ENCODE measurements at regions not wholly inside any gene's neighbourhood (a gene's known extent, or its start where the extent isn't known, plus 50 kb on each side); places are given as distances from the start of the nearest gene placed in this dataset.

DNA sequence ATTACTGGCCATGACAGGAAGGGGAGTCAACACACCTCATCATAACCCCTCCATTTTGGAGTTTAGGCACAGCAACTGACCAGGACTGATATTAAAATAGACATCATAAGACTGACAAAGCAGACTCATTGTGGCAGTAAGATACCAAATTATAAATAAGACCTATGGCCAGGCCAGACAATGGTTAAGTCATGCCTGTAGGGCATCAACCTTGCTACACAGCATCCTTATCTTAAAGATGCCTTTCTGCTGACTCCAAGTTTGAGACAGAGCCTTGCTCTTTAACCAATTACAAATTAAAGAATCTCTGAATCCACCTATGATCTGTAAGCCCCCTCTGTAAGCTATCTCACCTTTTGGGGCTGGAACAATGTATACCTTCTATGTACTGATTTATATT is 65.5 kb downstream of the VCX2 start:
- no peaks in the 10 kb centered on the region for H3K36me3 Mint-ChIP-seq (ENCODE audit: insufficient read depth)
- ATAC-seq (replicated peaks) (no peak), DNase-seq (no peak)
- no peak overlapping the region for H3K4me3 Mint-ChIP-seq
- H3K27me3 Mint-ChIP-seq: no peaks in the 10 kb centered on the region
- no peaks in the 10 kb centered on the region for H3K9me3 Mint-ChIP-seq
- H3K27ac Mint-ChIP-seq: no peak overlapping the region
- no peaks in the 10 kb centered on the region for H3K4me1 Mint-ChIP-seq (ENCODE audit: low read depth in 2 of 2)

DNA sequence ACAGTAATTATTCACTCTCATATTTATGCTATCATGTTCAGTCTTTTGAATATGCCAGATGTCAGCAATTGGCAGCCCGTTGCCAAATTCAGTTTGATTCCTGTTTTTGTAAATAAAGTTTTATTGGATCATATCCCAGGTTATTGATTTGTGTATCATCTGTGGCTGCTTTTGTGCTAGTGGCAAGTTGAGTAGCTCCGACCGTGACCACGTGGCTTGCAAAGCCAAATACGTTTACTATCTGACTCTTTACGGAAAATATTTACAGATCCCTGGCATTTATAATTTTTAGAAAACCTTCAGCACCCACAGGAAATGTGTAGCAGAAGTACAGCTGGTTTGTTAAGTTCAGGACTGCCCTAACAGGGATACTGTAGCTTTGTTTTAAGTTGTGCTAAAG is 67.4 kb downstream of the VCX2 start:
- DNase-seq: no peak
- ATAC-seq (replicated peaks): no peak
- no peaks in the 10 kb centered on the region for H3K36me3 Mint-ChIP-seq (ENCODE audit: insufficient read depth)
- no peaks in the 10 kb centered on the region for H3K27me3 Mint-ChIP-seq
- H3K27ac Mint-ChIP-seq: no peak overlapping the region
- no peaks in the 10 kb centered on the region for H3K9me3 Mint-ChIP-seq
- H3K4me3 Mint-ChIP-seq: no peak overlapping the region
- H3K4me1 Mint-ChIP-seq (ENCODE audit: low read depth in 2 of 2): no peaks in the 10 kb centered on the region

DNA sequence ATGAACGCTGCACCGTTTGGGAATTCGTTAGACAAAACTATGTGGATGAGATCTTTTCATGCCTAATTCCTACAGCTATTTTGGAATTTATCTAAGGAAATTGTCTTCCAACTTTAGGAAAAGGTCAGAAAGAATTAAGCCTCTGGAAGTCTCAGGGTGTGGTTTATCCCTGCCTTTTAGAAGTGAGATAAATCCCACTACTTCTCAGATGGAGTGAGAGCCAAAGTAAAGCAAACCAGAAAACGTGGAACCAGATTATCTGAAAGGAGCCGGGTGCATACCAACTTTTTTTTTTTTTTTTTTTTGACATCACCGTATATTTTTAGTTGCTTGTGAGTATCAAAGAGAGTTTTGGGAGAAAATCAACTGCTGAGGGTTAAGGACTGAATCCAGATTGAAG is 79.6 kb downstream of the VCX2 start:
- H3K4me3 Mint-ChIP-seq: no peak overlapping the region
- no peaks in the 10 kb centered on the region for H3K9me3 Mint-ChIP-seq

DNA sequence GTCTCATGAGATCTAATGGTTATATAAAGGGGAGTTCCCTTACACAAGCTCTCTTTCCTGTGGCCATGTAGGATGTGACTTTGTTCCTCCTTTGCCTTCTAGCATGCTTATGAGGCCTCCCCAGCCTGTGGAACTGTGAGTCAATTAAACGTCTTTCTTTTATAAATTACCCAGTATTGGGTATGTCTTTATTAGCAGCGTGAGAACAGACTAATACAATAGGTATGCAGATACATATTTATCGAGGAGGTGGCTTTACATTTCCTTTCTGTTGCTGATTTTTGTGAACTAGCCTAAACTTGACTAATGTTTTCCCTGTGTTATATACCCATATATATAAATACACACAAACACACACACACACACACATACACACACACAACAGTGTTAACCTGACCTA is 80.2 kb downstream of the VCX2 start:
- peaks cover 0 to 3% of the 10 kb centered on the region in 2 donors for H3K4me1 Mint-ChIP-seq (ENCODE audit: low read depth in 2 of 2)

More for the DNA sequence above, 79.6 kb downstream of the VCX2 start:
- ATAC-seq (replicated peaks) (no peak), DNase-seq (no peak)
- Mint-ChIP-seq H3K36me3 (ENCODE audit: insufficient read depth) (no peaks in the 10 kb centered on the region), H3K27ac (no peak overlapping the region), H3K27me3 (no peaks in the 10 kb centered on the region), H3K4me1 (ENCODE audit: low read depth in 2 of 2) (no peaks in the 10 kb centered on the region)

DNA sequence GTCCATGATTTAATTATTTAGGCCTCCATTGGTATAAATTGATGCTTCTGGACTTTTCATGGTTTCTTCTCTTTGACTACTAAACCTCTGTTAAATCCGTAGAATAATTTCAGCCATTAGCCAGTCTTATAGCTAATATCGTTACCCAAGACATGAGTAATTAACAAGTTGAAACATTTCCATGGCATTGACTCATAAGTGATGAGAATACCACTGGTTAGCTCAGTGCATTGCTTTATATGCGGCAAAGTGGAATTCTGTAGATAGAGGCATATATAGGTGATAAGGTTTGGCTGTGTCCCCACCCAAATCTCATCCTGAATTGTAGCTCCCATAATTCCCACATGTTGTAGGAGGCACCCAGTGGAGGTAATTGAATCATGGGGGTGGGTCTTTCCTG is 80.6 kb downstream of the VCX2 start:
- H3K27me3 Mint-ChIP-seq: no peaks in the 10 kb centered on the region
- H3K9me3 Mint-ChIP-seq: no peaks in the 10 kb centered on the region
- ATAC-seq (replicated peaks): no peak
- H3K4me3 Mint-ChIP-seq: no peak overlapping the region
- peaks cover 0 to 3% of the 10 kb centered on the region in 2 donors for H3K4me1 Mint-ChIP-seq (ENCODE audit: low read depth in 2 of 2)
- no peak for DNase-seq
- no peaks in the 10 kb centered on the region for H3K36me3 Mint-ChIP-seq (ENCODE audit: insufficient read depth)
- H3K27ac Mint-ChIP-seq: no peak overlapping the region

More for the DNA sequence above, 80.2 kb downstream of the VCX2 start:
- DNase-seq (no peak), ATAC-seq (replicated peaks) (no peak)
- no peaks in the 10 kb centered on the region for H3K36me3 Mint-ChIP-seq (ENCODE audit: insufficient read depth)
- H3K27ac Mint-ChIP-seq: no peak overlapping the region
- no peaks in the 10 kb centered on the region for H3K9me3 Mint-ChIP-seq
- no peak overlapping the region for H3K4me3 Mint-ChIP-seq
- H3K27me3 Mint-ChIP-seq: no peaks in the 10 kb centered on the region

DNA sequence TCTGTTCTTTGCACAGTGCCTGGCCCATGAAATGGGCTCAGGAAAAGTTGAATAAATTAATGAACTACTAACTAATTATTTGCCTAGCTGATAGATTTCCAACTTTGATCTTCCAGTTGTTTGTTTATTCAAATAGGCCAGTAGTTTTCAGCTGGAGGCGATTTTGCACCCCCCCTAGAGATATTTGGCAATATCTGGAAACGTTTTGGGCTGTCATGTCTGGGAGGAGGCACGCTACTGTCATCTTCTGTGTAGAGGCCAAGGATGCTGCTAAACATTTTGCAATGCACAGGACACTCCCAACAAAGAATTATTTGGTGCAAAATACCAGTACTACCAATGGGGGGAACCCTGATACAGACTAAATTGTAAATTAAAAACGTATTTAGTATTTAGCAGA is 81.9 kb downstream of the VCX2 start:
- ATAC-seq (replicated peaks) (no peak), DNase-seq (no peak)
- no peak overlapping the region for H3K27ac Mint-ChIP-seq
- peaks cover 0 to 3% of the 10 kb centered on the region in 2 donors for H3K4me1 Mint-ChIP-seq (ENCODE audit: low read depth in 2 of 2)
- no peaks in the 10 kb centered on the region for H3K9me3 Mint-ChIP-seq
- no peaks in the 10 kb centered on the region for H3K36me3 Mint-ChIP-seq (ENCODE audit: insufficient read depth)
- H3K4me3 Mint-ChIP-seq: no peak overlapping the region
- H3K27me3 Mint-ChIP-seq: no peaks in the 10 kb centered on the region

DNA sequence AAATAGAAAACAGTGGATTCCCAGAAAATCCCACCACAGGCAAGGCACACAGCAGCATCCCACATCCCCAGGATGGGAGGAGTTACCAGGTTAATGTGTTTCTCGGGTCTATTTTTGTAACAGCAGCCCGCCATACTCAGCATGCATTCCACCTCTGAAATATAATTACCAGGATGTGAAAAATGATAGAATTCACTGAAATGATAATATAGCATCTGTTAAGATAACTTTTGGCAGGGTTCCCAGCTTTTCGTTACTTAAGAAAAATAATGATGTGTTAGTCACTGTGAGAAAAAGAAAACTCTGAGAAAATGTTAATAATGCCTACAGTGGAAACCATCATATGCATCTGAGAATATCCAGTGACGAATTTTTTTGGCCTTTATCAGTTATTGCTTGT is 87.1 kb downstream of the VCX2 start:
- H3K27ac Mint-ChIP-seq: no peak overlapping the region
- DNase-seq: no peak
- H3K4me1 Mint-ChIP-seq (ENCODE audit: low read depth in 2 of 2): peaks cover 0 to 3% of the 10 kb centered on the region in 2 donors
- H3K36me3 Mint-ChIP-seq (ENCODE audit: insufficient read depth): no peaks in the 10 kb centered on the region
- no peaks in the 10 kb centered on the region for H3K27me3 Mint-ChIP-seq
- H3K9me3 Mint-ChIP-seq: no peaks in the 10 kb centered on the region
- H3K4me3 Mint-ChIP-seq: no peak overlapping the region
- no peak for ATAC-seq (replicated peaks)

DNA sequence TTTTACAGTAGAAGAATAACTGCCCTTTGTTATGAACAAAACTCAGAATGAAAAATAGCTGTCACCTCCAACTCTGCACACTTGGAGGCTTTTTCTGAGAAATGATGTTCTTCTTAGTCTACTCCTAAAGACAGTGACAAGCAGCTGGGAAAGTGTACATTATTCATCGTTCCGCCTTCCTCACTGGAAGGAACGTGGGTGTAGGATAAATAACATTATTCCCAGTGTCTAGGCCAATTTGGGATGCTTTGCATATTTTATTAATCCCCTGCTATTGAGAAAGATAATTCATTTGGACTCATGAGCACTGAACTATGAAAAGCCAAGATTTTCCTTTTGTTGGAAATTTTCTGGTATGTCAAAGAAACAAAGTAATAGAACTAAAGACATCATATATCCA is 87.8 kb downstream of the VCX2 start:
- Mint-ChIP-seq H3K36me3 (ENCODE audit: insufficient read depth) (no peaks in the 10 kb centered on the region), H3K9me3 (no peaks in the 10 kb centered on the region), H3K27me3 (no peaks in the 10 kb centered on the region), H3K4me1 (ENCODE audit: low read depth in 2 of 2) (peaks cover 0 to 3% of the 10 kb centered on the region in 2 donors), H3K27ac (no peak overlapping the region), H3K4me3 (no peak overlapping the region)
- ATAC-seq (replicated peaks) (no peak), DNase-seq (no peak)

DNA sequence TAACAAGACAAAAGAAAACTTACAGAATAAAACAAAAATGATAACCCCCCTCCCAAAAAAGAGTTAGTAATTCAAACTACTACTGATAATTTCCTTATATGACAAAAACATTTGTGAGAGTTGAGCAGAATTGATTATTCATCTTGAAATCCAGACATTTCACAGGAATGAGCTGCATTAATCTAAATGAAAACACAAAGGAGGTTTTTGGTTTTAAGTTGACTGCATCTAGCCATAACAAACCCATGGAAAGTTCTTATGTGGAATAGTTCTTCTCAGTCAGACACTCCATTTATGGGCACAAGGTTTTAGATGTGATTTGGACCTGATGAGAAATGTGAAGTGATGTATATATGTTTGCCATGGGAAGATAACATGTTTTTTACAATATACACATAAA is 95.4 kb downstream of the VCX2 start:
- H3K36me3 Mint-ChIP-seq (ENCODE audit: insufficient read depth): no peaks in the 10 kb centered on the region
- DNase-seq (no peak), ATAC-seq (replicated peaks) (no peak)
- no peaks in the 10 kb centered on the region for H3K27me3 Mint-ChIP-seq
- no peaks in the 10 kb centered on the region for H3K9me3 Mint-ChIP-seq
- H3K4me1 Mint-ChIP-seq (ENCODE audit: low read depth in 2 of 2): no peaks in the 10 kb centered on the region
- H3K4me3 Mint-ChIP-seq: no peak overlapping the region
- H3K27ac Mint-ChIP-seq: no peak overlapping the region

DNA sequence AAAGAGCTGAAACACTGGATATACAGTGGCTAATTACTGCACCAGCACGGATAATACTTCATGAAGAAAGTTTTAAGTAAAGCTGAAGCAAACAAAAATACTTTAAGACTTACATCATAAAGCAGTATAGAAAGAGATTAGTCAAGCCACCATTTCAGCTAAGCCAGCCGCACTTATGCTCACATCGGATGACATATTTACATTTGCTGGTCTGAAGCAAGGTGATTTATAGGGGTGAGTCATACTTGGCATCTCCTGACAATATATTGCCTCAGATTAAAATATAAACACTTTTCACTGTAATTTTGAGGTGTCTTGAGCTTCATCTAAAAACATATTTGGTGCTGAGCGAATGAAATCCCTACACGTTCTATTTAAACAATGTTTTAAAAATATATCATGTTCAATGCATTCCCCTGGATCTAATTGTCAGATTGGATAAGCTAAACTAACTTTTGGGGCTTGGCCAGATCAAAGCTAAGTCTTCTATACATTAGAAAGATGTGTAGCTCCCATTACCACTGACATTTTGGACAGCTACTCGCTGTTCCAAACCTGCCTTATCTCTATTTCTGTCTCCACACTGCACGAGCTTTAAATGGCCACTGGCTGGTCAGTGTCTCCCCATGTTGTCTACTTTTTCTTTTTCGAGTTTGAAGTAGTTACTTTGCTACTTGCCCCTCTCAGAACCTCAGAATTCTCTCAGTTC is 103.2 kb downstream of the VCX2 start:
- Mint-ChIP-seq H3K36me3 (ENCODE audit: insufficient read depth) (no peaks in the 10 kb centered on the region), H3K27me3 (no peaks in the 10 kb centered on the region), H3K4me3 (no peak overlapping the region), H3K27ac (no peak overlapping the region), H3K9me3 (no peaks in the 10 kb centered on the region), H3K4me1 (ENCODE audit: low read depth in 2 of 2) (no peaks in the 10 kb centered on the region)
- DNase-seq: no peak
- no peak for ATAC-seq (replicated peaks)

DNA sequence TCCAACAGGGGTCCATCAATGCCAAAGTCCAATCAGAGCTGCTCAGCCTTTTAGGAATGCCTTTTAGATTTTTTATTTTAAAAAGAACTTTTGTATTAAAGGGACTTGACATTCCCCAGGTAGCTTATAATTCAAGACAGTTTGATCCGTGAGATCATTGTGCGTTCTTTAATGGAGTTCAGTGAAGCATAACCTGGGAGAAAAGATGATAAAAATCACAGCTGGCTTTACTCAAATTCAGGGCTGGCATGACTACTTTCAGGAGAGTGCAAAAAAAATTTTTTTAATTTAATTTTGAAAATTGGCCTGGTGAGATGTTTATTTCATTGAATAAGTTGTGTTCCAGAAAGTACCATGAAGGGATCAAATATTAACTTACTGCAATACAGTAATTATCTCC is 118.2 kb downstream of the VCX2 start:
- DNase-seq: no peak
- H3K4me1 Mint-ChIP-seq (ENCODE audit: low read depth in 2 of 2): no peaks in the 10 kb centered on the region
- no peaks in the 10 kb centered on the region for H3K27me3 Mint-ChIP-seq
- no peak overlapping the region for H3K27ac Mint-ChIP-seq
- no peak overlapping the region for H3K4me3 Mint-ChIP-seq
- H3K9me3 Mint-ChIP-seq: no peaks in the 10 kb centered on the region
- H3K36me3 Mint-ChIP-seq (ENCODE audit: insufficient read depth): no peaks in the 10 kb centered on the region
- ATAC-seq (replicated peaks): no peak

DNA sequence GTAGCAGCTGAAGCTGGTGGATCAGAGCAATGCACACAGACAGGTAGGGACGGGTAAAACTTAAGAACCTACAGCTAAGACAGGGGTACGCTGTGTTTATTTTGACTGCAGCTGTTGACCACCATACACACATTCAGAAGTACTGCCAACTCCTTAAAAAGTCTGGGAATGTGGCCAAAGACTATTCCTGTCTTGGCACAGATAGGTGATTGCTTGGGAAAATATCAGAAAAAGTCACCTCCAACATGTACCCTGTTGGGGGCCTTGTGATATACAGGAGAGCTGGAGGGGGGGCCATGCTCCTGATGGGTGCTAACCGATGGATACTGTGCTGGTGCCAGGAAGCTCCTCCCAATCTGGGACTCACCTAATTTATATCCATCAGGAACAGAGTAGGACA is 121.2 kb downstream of the VCX2 start:
- Mint-ChIP-seq H3K27me3 (no peaks in the 10 kb centered on the region), H3K27ac (no peak overlapping the region), H3K4me1 (ENCODE audit: low read depth in 2 of 2) (no peaks in the 10 kb centered on the region), H3K9me3 (no peaks in the 10 kb centered on the region), H3K4me3 (no peak overlapping the region), H3K36me3 (ENCODE audit: insufficient read depth) (no peaks in the 10 kb centered on the region)
- no peak for DNase-seq
- no peak for ATAC-seq (replicated peaks)

DNA sequence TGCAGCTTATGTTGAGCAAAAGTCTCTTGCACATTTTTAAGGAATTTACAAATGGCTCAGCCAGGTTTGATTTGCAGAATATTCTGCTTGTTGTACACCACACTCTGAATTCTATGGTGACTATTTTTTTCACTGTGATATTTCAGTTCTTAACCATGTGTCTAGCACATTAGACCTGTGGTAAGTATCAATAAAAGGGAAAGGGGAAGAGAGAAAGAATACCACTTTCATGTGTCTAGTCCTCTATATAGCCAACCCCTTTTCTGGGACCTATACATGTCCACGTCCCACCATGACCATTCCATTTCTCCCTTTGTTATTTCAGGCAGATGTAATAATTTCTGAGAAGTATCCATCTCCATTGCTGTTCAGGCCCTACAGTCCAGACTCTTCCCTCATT is 121.3 kb upstream of the PNPLA4 start:
- DNase-seq (no peak), ATAC-seq (replicated peaks) (no peak)
- Mint-ChIP-seq H3K9me3 (no peaks in the 10 kb centered on the region), H3K27me3 (no peaks in the 10 kb centered on the region), H3K4me1 (ENCODE audit: low read depth in 2 of 2) (no peaks in the 10 kb centered on the region), H3K36me3 (ENCODE audit: insufficient read depth) (no peaks in the 10 kb centered on the region), H3K4me3 (no peak overlapping the region), H3K27ac (no peak overlapping the region)

DNA sequence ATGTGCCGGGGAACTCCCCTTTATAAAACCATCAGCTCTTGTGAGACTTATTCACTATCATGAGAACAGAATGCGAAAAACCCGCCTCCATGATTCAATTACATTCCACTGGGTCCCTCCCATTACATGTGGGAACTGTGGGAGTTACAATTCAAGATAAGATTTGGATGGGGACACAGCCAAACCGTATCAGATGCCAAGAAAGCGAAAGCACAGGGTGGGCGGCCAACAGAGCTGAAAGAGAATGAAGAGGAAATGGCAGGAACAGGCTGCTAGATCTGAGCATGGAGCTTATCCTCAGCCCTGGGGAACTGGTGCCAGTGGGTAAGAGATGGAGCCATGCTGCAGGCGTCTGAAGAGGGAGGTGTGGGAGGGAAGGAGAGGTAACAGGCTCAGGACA is 117.7 kb upstream of the PNPLA4 start:
- ATAC-seq (replicated peaks) (no peak), DNase-seq (no peak)
- Mint-ChIP-seq H3K4me3 (no peak overlapping the region), H3K27me3 (no peaks in the 10 kb centered on the region), H3K4me1 (ENCODE audit: low read depth in 2 of 2) (no peaks in the 10 kb centered on the region), H3K27ac (no peak overlapping the region), H3K9me3 (no peaks in the 10 kb centered on the region), H3K36me3 (ENCODE audit: insufficient read depth) (no peaks in the 10 kb centered on the region)

DNA sequence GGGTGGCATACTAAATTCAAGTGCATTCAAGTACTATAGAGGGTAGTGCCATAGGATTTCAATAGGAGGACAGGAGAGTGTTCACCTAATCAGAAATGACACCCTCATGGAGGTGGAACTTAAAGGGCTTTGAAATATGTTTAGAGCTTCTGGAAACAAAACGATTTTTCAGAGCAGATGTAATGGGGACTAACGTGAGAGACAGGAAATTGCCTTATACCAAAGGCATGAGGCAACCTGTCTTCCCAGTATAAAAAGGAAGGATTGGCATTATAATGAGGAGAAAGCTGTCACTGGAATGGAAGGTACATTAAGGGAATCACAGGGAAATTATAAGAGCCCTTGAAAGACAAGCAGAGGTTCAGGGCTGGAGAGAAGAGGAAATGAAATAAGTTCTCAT is 116.3 kb upstream of the PNPLA4 start:
- Mint-ChIP-seq H3K36me3 (ENCODE audit: insufficient read depth) (no peaks in the 10 kb centered on the region), H3K9me3 (no peaks in the 10 kb centered on the region), H3K27ac (no peak overlapping the region), H3K27me3 (no peaks in the 10 kb centered on the region), H3K4me3 (no peak overlapping the region), H3K4me1 (ENCODE audit: low read depth in 2 of 2) (peaks cover 2% of the 10 kb centered on the region in 2 donors)
- DNase-seq (no peak), ATAC-seq (replicated peaks) (no peak)
